Left colon (tissue), 2 donors: ENCODE measurements at regions not wholly inside any gene's neighbourhood (a gene's known extent, or its start where the extent isn't known, plus 50 kb on each side); places are given as distances from the start of the nearest gene placed in this dataset.
"Not testable (repeated sequence)": the region's sequence is repeated elsewhere in the genome, so short reads cannot be mapped to it uniquely, and the experiment has no call there.

Experiments used
- ATAC-seq: fragments of 200-7000 bp; cut with Tn5 transposase; one replicate; pipeline ENCODE4 v1.9.1; 2020; ENCODE audit warnings: mild to moderate bottlenecking, moderate library complexity
- DNase-seq, 2 donors: peaks; one replicate each; pipeline ENCODE4 v3.0.0-alpha.2; 2020
- intact Hi-C, 2 donors: fragments of 100-400 bp; cut with DNase I in 1 of 2; cut with micrococcal nuclease in 1 of 2; formaldehyde crosslinking; loops; one replicate each; pipeline versions ENCODE4 v1.11.2 to v1.14.0; 2022; cut with DNase I, micrococcal nuclease
- donor health status: DM: no; HTN: no; CAD: no.
- donor health status: DM: yes; HTN: yes; CAD: no.

- ATAC-seq (no peak), DNase-seq (no peak)
- intact Hi-C loops: no loop called here
Observed at GRCh38 chr16:8459085-8459733, 131.1 kb downstream of the TMEM114 start.

GRCh38 chr16:8458481-8459046 is 131.7 kb downstream of the TMEM114 start:
- intact Hi-C loops: no loop called here
- ATAC-seq: no peak
- DNase-seq: no peak

GRCh38 chr16:8453359-8453758 is 137.0 kb downstream of the TMEM114 start:
- intact Hi-C loops: no loop called here
- ATAC-seq (no peak), DNase-seq (no peak)

- intact Hi-C loops: no loop called here
- ATAC-seq: no peak
- no peak for DNase-seq
Observed at GRCh38 chr16:8452941-8453340, 137.4 kb downstream of the TMEM114 start.

DNA sequence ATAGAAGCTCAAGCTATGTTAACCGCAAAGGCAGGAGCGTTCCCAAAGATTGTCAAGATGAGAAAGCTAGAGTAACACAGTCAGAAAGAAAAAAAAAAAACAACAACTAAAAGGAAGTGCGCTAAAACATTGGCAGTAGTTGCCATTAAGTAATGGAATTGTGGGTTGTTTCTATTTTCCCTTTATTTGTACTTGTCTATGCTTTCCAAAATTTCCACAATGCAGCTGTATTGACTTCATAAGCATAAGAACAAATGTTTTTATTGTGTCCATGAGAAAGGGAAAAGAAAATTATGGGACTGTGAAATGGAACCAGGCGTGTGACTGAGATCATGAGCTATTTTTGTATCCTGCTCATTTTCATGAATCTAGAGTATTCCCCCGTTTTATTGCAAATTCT is 153.4 kb downstream of the TMEM114 start:
- ATAC-seq (no peak), DNase-seq (no peak)
- intact Hi-C loops: no loop called here

- no peak for DNase-seq
- intact Hi-C loops: no loop called here
- no peak for ATAC-seq
Observed at GRCh38 chr16:8431783-8432182, 158.5 kb downstream of the TMEM114 start.

- ATAC-seq (no peak), DNase-seq (no peak)
- intact Hi-C loops: no loop called here
Observed at GRCh38 chr16:8430401-8430800, 159.9 kb downstream of the TMEM114 start.

GRCh38 chr16:8426569-8426968 is 163.7 kb downstream of the TMEM114 start:
- intact Hi-C loops: no loop called here
- DNase-seq (no peak), ATAC-seq (no peak)

DNA sequence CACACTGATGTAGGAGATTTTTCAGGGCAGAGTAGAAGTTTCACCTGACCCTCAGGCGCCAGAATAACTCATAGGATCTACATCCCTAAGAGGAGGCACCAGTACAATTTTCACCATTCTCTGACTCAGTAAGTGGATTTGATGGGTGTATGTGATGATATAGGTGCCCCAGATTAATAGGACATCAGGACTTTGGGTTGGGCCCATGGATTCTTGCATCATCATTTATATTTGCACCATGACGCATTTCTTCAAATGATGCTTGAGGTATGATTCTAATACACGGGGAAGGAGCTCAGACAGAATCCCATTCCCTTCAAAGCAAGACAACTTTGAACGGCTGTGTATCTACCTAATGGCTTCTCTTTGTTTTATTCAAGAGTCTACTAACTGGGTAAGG is 173.2 kb downstream of the TMEM114 start:
- DNase-seq (no peak), ATAC-seq (no peak)
- intact Hi-C loops: no loop called here

- intact Hi-C loops: no loop called here
- no peak for DNase-seq
- no peak for ATAC-seq
Observed at GRCh38 chr16:8408855-8409567, 181.3 kb downstream of the TMEM114 start.

DNA sequence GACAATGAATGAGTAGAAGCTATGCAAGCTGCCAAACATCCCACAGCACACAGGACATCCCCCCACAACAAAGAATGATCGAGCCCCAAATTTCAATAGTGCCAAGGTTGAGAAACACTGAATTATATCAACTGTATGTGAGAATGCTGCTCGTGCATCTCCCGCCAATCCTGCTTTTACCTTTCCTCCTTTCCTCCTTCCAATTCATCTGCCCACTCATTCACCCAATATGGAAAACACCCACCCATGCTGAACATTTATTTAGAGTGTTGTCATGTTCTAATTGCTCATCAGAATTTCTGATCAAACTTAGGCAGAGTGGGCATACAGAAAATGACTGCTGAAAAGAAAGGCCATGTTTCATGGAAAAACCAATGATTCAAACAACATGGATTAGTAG is 183.0 kb downstream of the TMEM114 start:
- intact Hi-C loops: no loop called here
- DNase-seq (no peak), ATAC-seq (no peak)

GRCh38 chr16:8403978-8404749 is 186.1 kb downstream of the TMEM114 start:
- intact Hi-C loops: no loop called here
- DNase-seq (no peak), ATAC-seq (no peak)

DNA sequence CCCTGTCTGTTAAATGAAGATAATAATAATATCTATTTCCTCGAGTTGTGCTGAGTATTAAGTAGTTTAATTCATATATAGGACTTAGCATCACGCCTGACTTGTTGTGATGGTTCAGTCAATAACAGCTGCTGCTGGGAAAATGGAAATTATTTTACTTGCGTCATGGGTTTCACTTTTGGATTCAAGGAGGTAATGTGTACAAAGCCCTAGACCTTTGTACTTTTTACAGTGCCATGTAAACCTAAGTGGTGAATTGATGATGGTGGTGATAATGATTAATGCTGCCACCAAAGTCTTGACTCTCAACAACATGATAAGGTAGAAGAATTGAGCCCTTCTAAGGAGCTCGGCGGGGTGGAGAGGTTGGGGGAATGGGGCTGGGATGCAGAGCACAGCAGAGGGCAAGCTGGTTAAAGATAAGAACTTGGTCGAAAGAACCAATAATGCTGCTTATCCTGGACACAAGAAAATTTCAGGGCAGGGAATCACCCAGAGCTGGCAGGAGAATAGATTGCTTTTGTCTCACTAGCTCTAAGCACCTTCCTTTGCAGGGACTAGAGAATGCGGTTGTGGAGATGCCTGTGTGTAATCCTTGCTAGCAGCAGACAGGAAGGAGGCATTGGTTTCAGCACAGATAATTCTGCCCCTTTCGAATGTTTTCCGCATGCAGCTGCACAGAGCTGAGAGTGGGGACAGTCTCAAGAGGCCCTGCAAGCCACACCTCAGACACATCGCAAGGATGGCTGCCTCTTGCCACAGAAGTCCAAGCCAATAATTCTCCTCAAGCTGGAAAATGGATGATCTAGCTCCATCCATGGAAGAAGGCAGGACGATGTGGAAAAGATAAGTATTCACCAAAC is 187.1 kb downstream of the TMEM114 start:
- peak in 1 of 2 donors; percentile 16 for DNase-seq
- peak; percentile 90 for ATAC-seq
- intact Hi-C loops: no loop called here

- peak in 1 of 2 donors; percentile 37 for DNase-seq
- peak; percentile 66 for ATAC-seq
- intact Hi-C loops: not testable (repeated sequence)
Observed at GRCh38 chr16:8400683-8401082, 189.6 kb downstream of the TMEM114 start.

DNA sequence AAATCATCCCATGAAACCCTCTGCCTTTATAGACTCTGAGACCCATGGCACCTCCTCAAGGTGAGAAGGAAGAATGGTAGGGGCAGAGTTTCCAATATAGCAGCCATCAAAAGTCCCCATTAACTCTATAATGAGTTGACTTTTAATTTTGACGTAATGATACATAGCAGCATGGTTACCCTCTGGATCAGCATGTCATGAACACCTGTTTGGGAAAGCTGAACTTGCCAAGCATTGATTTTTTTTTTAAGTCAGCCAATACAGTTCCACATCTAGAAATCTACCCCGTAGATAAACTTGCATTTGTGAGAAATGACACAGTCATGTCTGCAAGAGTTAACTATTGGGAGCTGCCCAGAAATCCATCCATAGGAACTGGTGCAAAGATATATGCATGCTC is 191.8 kb downstream of the TMEM114 start:
- DNase-seq (no peak), ATAC-seq (no peak)
- intact Hi-C loops: no loop called here

DNA sequence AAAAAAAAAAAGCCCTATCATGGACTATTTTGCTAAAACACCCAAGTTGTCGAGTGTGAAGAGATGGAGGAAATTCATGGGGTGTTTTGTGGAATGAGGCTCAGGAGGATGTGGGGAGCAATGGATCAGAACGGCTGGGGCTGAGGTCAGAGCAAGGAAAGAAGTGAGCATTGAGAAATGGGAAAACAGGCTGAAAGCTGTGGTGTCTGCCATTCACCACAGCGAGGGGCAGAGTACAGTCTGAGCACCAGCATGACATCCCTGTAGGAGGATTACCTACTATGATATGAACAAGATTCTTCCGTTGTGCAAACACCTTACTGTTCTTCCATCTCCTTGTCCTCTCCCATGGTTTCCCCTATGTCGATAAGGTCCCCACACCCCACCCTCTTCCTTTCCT is 193.1 kb downstream of the TMEM114 start:
- intact Hi-C loops: no loop called here
- no peak for DNase-seq
- no peak for ATAC-seq

DNA sequence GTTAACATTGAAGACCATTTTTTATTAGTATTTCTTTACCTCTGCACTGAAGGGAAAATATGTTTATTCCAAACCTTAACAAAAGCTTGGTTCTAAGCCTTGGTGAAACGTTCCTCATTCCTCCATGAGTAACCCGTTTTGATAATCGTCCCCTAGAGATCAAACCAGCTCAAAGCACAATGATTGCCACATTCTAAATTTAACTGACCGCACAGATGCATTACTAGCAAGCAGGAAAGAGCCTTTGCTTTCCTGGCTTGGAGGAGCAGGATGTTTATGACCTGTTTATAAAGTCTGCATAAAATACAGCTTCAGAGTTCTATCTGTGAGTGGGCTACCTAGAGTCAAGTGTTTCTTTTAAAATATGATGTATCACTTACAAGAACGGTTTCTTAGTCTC is 193.8 kb downstream of the TMEM114 start:
- ATAC-seq (no peak), DNase-seq (no peak)
- intact Hi-C loops: no loop called here

DNA sequence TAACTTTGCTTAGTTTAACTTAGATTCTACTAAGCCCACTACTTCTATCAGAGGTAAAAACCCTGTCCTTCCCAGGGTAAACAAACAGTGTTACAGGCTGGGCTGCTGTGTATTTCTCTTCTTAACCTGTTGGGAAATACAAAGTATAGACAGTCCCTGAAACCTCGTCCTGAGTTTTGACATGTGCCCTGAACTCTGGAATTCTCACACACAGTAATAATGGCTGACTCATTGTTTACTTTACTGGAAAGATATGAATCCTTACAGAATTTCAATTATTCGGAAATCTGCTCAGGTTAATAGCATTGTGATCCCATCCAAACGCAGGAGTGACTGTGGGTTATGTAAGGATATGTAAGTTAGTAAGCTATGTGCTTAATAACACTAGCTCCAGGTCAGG is 199.1 kb downstream of the TMEM114 start:
- no peak for DNase-seq
- intact Hi-C loops: no loop called here
- peak; percentile 83 for ATAC-seq

- intact Hi-C loops: no loop called here
- ATAC-seq (no peak), DNase-seq (no peak)
Observed at GRCh38 chr16:8388684-8389083, 201.6 kb downstream of the TMEM114 start.
